ENCODE measurements at regions not wholly inside any gene's neighbourhood (a gene's known extent, or its start where the extent isn't known, plus 50 kb on each side); places are given as distances from the start of the nearest gene placed in this dataset.

GRCh38 chr14:80350707-80351106 is 139.4 kb upstream of the DIO2 start:
- intact Hi-C loops (cut with DNase I), result no loop called here
- WGBS, 2 donors, result 85 to 87% methylated on average over 6 of the region's 6 CpGs
- Histone ChIP-seq H3K4me1 (no peaks in the 10 kb centered on the region), H3K9me3 (peaks cover 0 to 4% (median 0%) of the 10 kb centered on the region in 4 donors), H3K27me3 (no peaks in the 10 kb centered on the region), H3K36me3 (no peaks in the 10 kb centered on the region), H3K4me3 (no peak overlapping the region), H3K27ac (no peak overlapping the region)
- DNase-seq, result no peak
- TF ChIP-seq EP300 (IDR thresholded peaks at IDR 0.05) (no peak), CTCF (IDR thresholded peaks at IDR 0.05) (no peak), POLR2A (IDR thresholded peaks at IDR 0.05) (no peak), POLR2AphosphoS5 (IDR thresholded peaks at IDR 0.05) (no peak)

GRCh38 chr14:80346395-80346794 is 135.1 kb upstream of the DIO2 start:
- intact Hi-C loops (cut with DNase I), result no loop called here
- 46 to 58% methylated on average over 2 of the region's 2 CpGs for WGBS, 2 donors
- no peaks in the 10 kb centered on the region for H3K27me3 ChIP-seq
- no peak overlapping the region for H3K27ac ChIP-seq
- peaks cover 0 to 4% (median 0%) of the 10 kb centered on the region in 4 donors for H3K9me3 ChIP-seq
- DNase-seq, result no peak
- no peaks in the 10 kb centered on the region for H3K4me1 ChIP-seq
- TF ChIP-seq POLR2AphosphoS5 (IDR thresholded peaks at IDR 0.05), result no peak
- no peak for TF ChIP-seq POLR2A (IDR thresholded peaks at IDR 0.05)
- TF ChIP-seq CTCF (IDR thresholded peaks at IDR 0.05), result no peak
- no peak for TF ChIP-seq EP300 (IDR thresholded peaks at IDR 0.05)
- no peak overlapping the region for H3K4me3 ChIP-seq
- H3K36me3 ChIP-seq, result no peaks in the 10 kb centered on the region

- intact Hi-C loops (cut with DNase I), result no loop called here
- 95% methylated on average over 1 of the region's 1 CpG for WGBS, 2 donors
- H3K4me3 ChIP-seq, result no peak overlapping the region
- TF ChIP-seq POLR2A (IDR thresholded peaks at IDR 0.05), result no peak
- TF ChIP-seq EP300 (IDR thresholded peaks at IDR 0.05), result no peak
- no peak for TF ChIP-seq POLR2AphosphoS5 (IDR thresholded peaks at IDR 0.05)
- TF ChIP-seq CTCF (IDR thresholded peaks at IDR 0.05), result no peak
- H3K27me3 ChIP-seq, result no peaks in the 10 kb centered on the region
- DNase-seq, result no peak
- H3K36me3 ChIP-seq, result no peaks in the 10 kb centered on the region
- no peak overlapping the region for H3K27ac ChIP-seq
- no peaks in the 10 kb centered on the region for H3K9me3 ChIP-seq
- H3K4me1 ChIP-seq, result no peaks in the 10 kb centered on the region
Measured at GRCh38 chr14:80344208-80344607, 132.9 kb upstream of the DIO2 start.

GRCh38 chr14:80336608-80337106 is 125.4 kb upstream of the DIO2 start:
- intact Hi-C loops (cut with DNase I), result no loop called here
- no peak for DNase-seq
- TF ChIP-seq EP300 (IDR thresholded peaks at IDR 0.05) (no peak), CTCF (IDR thresholded peaks at IDR 0.05) (no peak), POLR2A (IDR thresholded peaks at IDR 0.05) (no peak), POLR2AphosphoS5 (IDR thresholded peaks at IDR 0.05) (no peak)
- WGBS, 2 donors, result 78 to 80% methylated on average over 2 of the region's 2 CpGs
- H3K9me3 ChIP-seq, result no peaks in the 10 kb centered on the region
- no peak overlapping the region for H3K4me3 ChIP-seq
- H3K36me3 ChIP-seq, result no peaks in the 10 kb centered on the region
- no peak overlapping the region for H3K27ac ChIP-seq
- no peaks in the 10 kb centered on the region for H3K27me3 ChIP-seq
- H3K4me1 ChIP-seq, result no peaks in the 10 kb centered on the region

GRCh38 chr14:80325688-80326087 is 114.4 kb upstream of the DIO2 start:
- intact Hi-C loops (cut with DNase I), result no loop called here
- WGBS, 2 donors, result 17 to 44% methylated on average over 1 of the region's 1 CpG
- H3K9me3 ChIP-seq, result peaks cover 0 to 3% (median 0%) of the 10 kb centered on the region in 4 donors
- no peaks in the 10 kb centered on the region for H3K27me3 ChIP-seq
- no peaks in the 10 kb centered on the region for H3K36me3 ChIP-seq
- no peak overlapping the region for H3K4me3 ChIP-seq
- no peak overlapping the region for H3K27ac ChIP-seq
- H3K4me1 ChIP-seq, result peaks cover 0 to 9% (median 2%) of the 10 kb centered on the region in 4 donors
- DNase-seq, result no peak
- TF ChIP-seq EP300 (IDR thresholded peaks at IDR 0.05), result no peak
- TF ChIP-seq POLR2AphosphoS5 (IDR thresholded peaks at IDR 0.05), result no peak
- TF ChIP-seq CTCF (IDR thresholded peaks at IDR 0.05), result no peak
- no peak for TF ChIP-seq POLR2A (IDR thresholded peaks at IDR 0.05)
